ENCODE measurements at regions not wholly inside any gene's neighbourhood (a gene's known extent, or its start where the extent isn't known, plus 50 kb on each side); places are given as distances from the start of the nearest gene placed in this dataset.

DNA sequence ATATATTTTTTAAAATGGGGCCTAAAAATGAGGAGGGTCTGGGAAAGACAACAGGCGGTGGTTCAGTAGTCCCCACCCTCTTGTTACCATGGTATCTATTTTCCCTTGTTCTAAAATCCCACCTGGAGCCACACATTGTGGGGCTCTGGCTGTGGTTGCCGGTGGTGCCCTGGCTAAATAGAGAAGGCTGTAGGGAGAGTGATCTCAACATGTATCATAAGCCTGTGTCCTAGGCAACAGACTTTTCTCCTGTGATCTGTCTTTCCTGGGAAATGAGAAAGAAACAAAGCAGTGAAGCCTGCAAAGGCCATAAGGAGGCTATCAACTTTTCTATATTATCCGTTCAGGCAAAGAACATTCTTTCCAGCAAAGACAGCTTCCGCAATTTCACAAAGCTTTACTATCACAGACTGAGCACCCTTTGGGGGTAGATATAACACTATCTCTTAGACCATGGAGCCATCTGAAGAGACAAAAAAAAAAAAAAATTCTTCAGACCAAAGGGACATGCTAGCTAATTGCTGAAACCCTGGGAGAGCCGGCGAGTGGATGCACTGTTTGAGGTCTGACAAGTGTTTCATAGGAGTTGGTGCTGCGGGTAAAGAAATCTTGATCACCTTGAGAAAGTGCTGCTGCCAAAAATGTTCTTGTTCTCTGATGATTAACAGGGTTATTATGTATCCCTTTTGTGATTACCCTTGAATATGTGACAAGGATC is 879.2 kb upstream of the DDX18 start:
- no TSS peak for BruUV-seq (replicated peaks)

DNA sequence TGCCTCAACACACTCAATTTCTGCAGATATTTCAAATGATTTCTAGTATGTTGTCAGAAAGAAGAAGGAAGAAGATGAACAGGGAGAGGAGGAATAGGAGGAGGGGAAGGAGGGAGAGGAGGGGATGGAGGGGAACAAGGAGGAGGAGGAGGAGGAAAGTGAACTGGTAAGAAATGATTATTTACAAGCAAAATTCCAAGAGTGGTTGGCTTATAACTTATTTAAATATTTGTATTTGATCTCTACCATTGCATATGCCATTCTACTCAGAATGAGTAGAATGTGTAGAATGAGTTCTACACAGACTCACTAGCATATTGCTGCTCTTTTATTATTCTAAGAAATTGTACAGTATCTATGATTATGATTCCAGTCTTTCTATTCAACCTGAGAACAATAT is 866.2 kb upstream of the DDX18 start:
- TF ChIP-seq EZH2phosphoT487 (IDR thresholded peaks at IDR 0.05; ENCODE audit: borderline replicate concordance, low read depth, low read length), result no peak
- TF ChIP-seq, protein P1, sequence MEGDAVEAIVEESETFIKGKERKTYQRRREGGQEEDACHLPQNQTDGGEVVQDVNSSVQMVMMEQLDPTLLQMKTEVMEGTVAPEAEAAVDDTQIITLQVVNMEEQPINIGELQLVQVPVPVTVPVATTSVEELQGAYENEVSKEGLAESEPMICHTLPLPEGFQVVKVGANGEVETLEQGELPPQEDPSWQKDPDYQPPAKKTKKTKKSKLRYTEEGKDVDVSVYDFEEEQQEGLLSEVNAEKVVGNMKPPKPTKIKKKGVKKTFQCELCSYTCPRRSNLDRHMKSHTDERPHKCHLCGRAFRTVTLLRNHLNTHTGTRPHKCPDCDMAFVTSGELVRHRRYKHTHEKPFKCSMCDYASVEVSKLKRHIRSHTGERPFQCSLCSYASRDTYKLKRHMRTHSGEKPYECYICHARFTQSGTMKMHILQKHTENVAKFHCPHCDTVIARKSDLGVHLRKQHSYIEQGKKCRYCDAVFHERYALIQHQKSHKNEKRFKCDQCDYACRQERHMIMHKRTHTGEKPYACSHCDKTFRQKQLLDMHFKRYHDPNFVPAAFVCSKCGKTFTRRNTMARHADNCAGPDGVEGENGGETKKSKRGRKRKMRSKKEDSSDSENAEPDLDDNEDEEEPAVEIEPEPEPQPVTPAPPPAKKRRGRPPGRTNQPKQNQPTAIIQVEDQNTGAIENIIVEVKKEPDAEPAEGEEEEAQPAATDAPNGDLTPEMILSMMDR (conservative IDR thresholded peaks at IDR 0.05; ENCODE audit: low read length), result no peak
- H2AFZ ChIP-seq (ENCODE audit: low read length), result no peak overlapping the region
- no peak overlapping the region for H3K4me2 ChIP-seq (ENCODE audit: low read length)
- ChIA-PET CTCF (ENCODE audit: unreplicated experiment) (no interaction called here), POLR2A (no interaction called here)
- no peaks in the 10 kb centered on the region for H3K36me3 ChIP-seq (ENCODE audit: insufficient read depth, low read length)
- H3K4me3 ChIP-seq (ENCODE audit: low read depth, low read length, poor library complexity, severe bottlenecking), result no peak overlapping the region
- no peaks in the 10 kb centered on the region for H3K4me1 ChIP-seq (ENCODE audit: insufficient read depth, low read length, poor library complexity, severe bottlenecking)
- no TSS peak for BruUV-seq (replicated peaks)
- H4K20me1 ChIP-seq (ENCODE audit: insufficient read depth, low read length), result no peaks in the 10 kb centered on the region
- intact Hi-C loops (cut with micrococcal nuclease; ENCODE audit: unreplicated experiment), result no loop called here
- no peak for DNase-seq (ENCODE audit: low spot score)
- no peaks in the 10 kb centered on the region for H3K79me2 ChIP-seq (ENCODE audit: insufficient read depth, low read depth, low read length)
- no peaks in the 10 kb centered on the region for H3K9me2 ChIP-seq (ENCODE audit: insufficient read depth, low read length)
- H3K27ac ChIP-seq (ENCODE audit: low read depth, low read length, poor library complexity, severe bottlenecking), result no peak overlapping the region
- H3K9me3 ChIP-seq (ENCODE audit: low read length), result no peaks in the 10 kb centered on the region

More for the DNA sequence above, 879.2 kb upstream of the DDX18 start:
- intact Hi-C loops (cut with micrococcal nuclease; ENCODE audit: unreplicated experiment), result no loop called here
- Histone ChIP-seq H3K79me2 (ENCODE audit: insufficient read depth, low read depth, low read length) (no peaks in the 10 kb centered on the region), H3K4me1 (ENCODE audit: insufficient read depth, low read length, poor library complexity, severe bottlenecking) (no peaks in the 10 kb centered on the region), H2AFZ (ENCODE audit: low read length) (no peak overlapping the region), H3K9me2 (ENCODE audit: insufficient read depth, low read length) (no peaks in the 10 kb centered on the region), H3K4me3 (ENCODE audit: low read depth, low read length, poor library complexity, severe bottlenecking) (no peak overlapping the region), H3K27ac (ENCODE audit: low read depth, low read length, poor library complexity, severe bottlenecking) (no peak overlapping the region), H3K9me3 (ENCODE audit: low read length) (no peaks in the 10 kb centered on the region), H3K36me3 (ENCODE audit: insufficient read depth, low read length) (no peaks in the 10 kb centered on the region), H4K20me1 (ENCODE audit: insufficient read depth, low read length) (no peaks in the 10 kb centered on the region), H3K4me2 (ENCODE audit: low read length) (no peak overlapping the region)
- TF ChIP-seq EZH2phosphoT487 (IDR thresholded peaks at IDR 0.05; ENCODE audit: borderline replicate concordance, low read depth, low read length), result no peak
- TF ChIP-seq, protein P1 (conservative IDR thresholded peaks at IDR 0.05; ENCODE audit: low read length), result no peak
- POLR2A ChIA-PET, result no interaction called here
- no peak for DNase-seq (ENCODE audit: low spot score)
- CTCF ChIA-PET (ENCODE audit: unreplicated experiment), result no interaction called here

DNA sequence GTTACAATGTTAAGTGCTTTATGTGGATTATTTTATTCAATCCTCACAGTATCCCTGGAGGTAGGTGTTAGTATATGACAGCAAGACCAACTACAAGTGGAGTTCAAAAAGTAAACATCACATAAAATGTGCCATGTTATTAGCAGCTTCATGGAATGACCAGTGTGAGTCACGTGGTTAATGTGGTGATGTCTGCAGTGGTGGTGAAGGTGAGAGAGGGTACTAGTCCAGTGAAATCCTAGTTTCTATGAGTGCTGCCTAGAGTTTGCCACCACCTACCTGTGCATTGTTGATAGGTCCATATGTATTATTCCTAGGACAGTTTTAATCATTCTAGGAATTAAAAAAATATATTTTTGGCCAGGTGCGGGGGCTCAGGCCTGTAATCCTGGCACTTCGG is 865.2 kb upstream of the DDX18 start:
- Histone ChIP-seq H3K4me1 (ENCODE audit: insufficient read depth, low read length, poor library complexity, severe bottlenecking) (no peaks in the 10 kb centered on the region), H3K4me2 (ENCODE audit: low read length) (no peak overlapping the region), H3K4me3 (ENCODE audit: low read depth, low read length, poor library complexity, severe bottlenecking) (no peak overlapping the region), H3K9me3 (ENCODE audit: low read length) (no peaks in the 10 kb centered on the region), H3K79me2 (ENCODE audit: insufficient read depth, low read depth, low read length) (no peaks in the 10 kb centered on the region), H3K27ac (ENCODE audit: low read depth, low read length, poor library complexity, severe bottlenecking) (no peak overlapping the region), H2AFZ (ENCODE audit: low read length) (no peak overlapping the region), H3K36me3 (ENCODE audit: insufficient read depth, low read length) (no peaks in the 10 kb centered on the region), H4K20me1 (ENCODE audit: insufficient read depth, low read length) (no peaks in the 10 kb centered on the region), H3K9me2 (ENCODE audit: insufficient read depth, low read length) (no peaks in the 10 kb centered on the region)
- intact Hi-C loops (cut with micrococcal nuclease; ENCODE audit: unreplicated experiment), result no loop called here
- TF ChIP-seq, protein P1 (conservative IDR thresholded peaks at IDR 0.05; ENCODE audit: low read length), result no peak
- no peak for TF ChIP-seq EZH2phosphoT487 (IDR thresholded peaks at IDR 0.05; ENCODE audit: borderline replicate concordance, low read depth, low read length)
- POLR2A ChIA-PET, result no interaction called here
- DNase-seq (ENCODE audit: low spot score), result no peak
- CTCF ChIA-PET (ENCODE audit: unreplicated experiment), result no interaction called here
- no TSS peak for BruUV-seq (replicated peaks)
